ENCODE measurements at regions not wholly inside any gene's neighbourhood (a gene's known extent, or its start where the extent isn't known, plus 50 kb on each side); places are given as distances from the start of the nearest gene placed in this dataset.

GRCh38 chr16:35221482-35222185, 1762.2 kb downstream of the TP53TG3F start:
- no peak for TF ChIP-seq BHLHE40 (IDR thresholded peaks at IDR 0.05; ENCODE audit: borderline replicate concordance)
- TF ChIP-seq ELF4 (IDR thresholded peaks at IDR 0.05) = no peak
- TF ChIP-seq HDGF (IDR thresholded peaks at IDR 0.05; ENCODE audit: borderline replicate concordance) = no peak
- TF ChIP-seq FOXA1 (IDR thresholded peaks at IDR 0.05) = no peak
- TF ChIP-seq NFRKB (IDR thresholded peaks at IDR 0.05) = no peak
- no peak for TF ChIP-seq PKNOX1 (IDR thresholded peaks at IDR 0.05)
- TF ChIP-seq ARNT (IDR thresholded peaks at IDR 0.05) = no peak
- no peak for TF ChIP-seq SP1 (IDR thresholded peaks at IDR 0.05)
- no peak for TF ChIP-seq FOXM1 (IDR thresholded peaks at IDR 0.05; ENCODE audit: borderline replicate concordance)
- no peak for TF ChIP-seq SUZ12 (IDR thresholded peaks at IDR 0.05)
- TF ChIP-seq ZNF384 (IDR thresholded peaks at IDR 0.05) = no peak
- TF ChIP-seq FOXK2 (IDR thresholded peaks at IDR 0.05) = no peak

Measured in HEK293T (cell line).